Cardiac muscle cell (in vitro differentiated cells and primary cell): ENCODE measurements at regions not wholly inside any gene's neighbourhood (a gene's known extent, or its start where the extent isn't known, plus 50 kb on each side); places are given as distances from the start of the nearest gene placed in this dataset.

Source experiments
- DNase-seq, 2 donors: peaks; one replicate each; pipeline versions ENCODE4 v3.0.0 to v3.0.0-alpha.2; 2010 to 2017; ENCODE audit warnings: low read depth in 1 of 2, low spot score in 1 of 2
- H3K27ac ChIP-seq: fragments of 200-600 bp; sonication (generic); 2 replicates; pipeline ENCODE4 v1.5.1; 2016
- H3K27me3 ChIP-seq: fragments of 200-600 bp; sonication (generic); 2 replicates; pipeline ENCODE4 v1.6.0; 2016; ENCODE audit warnings: control low read depth
- H3K36me3 ChIP-seq: fragments of 200-600 bp; sonication (generic); 2 replicates; pipeline ENCODE4 v1.5.1; 2016; ENCODE audit warnings: control low read depth
- H3K4me1 ChIP-seq: fragments of 200-600 bp; sonication (generic); 2 replicates; pipeline ENCODE4 v1.8.1; 2017; ENCODE audit warnings: low read depth, mild to moderate bottlenecking, mixed run types
- H3K4me3 ChIP-seq: fragments of 200-600 bp; sonication (generic); 2 replicates; pipeline ENCODE4 v1.5.1; 2016; ENCODE audit warnings: mild to moderate bottlenecking
- H3K9me3 ChIP-seq: fragments of 200-600 bp; sonication (generic); 2 replicates; pipeline ENCODE4 v1.5.1; 2017; ENCODE audit warnings: low read depth, mild to moderate bottlenecking, control low read depth
- CTCF ChIP-seq: IDR thresholded peaks from 2 replicates; pipeline ENCODE4 v1.5.1; 2012; ENCODE audit warnings: low read depth, mild to moderate bottlenecking, low read length

- TF ChIP-seq CTCF: no peak
- H3K27ac ChIP-seq: no peak overlapping the region
- H3K9me3 ChIP-seq: no peaks in the 10 kb centered on the region
- H3K4me1 ChIP-seq: no peaks in the 10 kb centered on the region
- no peak overlapping the region for H3K4me3 ChIP-seq
- no peak for DNase-seq
- H3K36me3 ChIP-seq: no peaks in the 10 kb centered on the region
- no peaks in the 10 kb centered on the region for H3K27me3 ChIP-seq
Observed at GRCh38 chr9:88643931-88644330, 109.0 kb downstream of the NXNL2 start.

GRCh38 chr9:88645172-88645878 lies 110.3 kb downstream of the NXNL2 start:
- H3K9me3 ChIP-seq: no peaks in the 10 kb centered on the region
- no peak overlapping the region for H3K4me3 ChIP-seq
- H3K27me3 ChIP-seq: no peaks in the 10 kb centered on the region
- peak in 1 of 2 donors; percentile 42 for DNase-seq
- no peak overlapping the region for H3K27ac ChIP-seq
- H3K36me3 ChIP-seq: no peaks in the 10 kb centered on the region
- TF ChIP-seq CTCF: no peak
- H3K4me1 ChIP-seq: no peaks in the 10 kb centered on the region

- no peak for TF ChIP-seq CTCF
- Histone ChIP-seq H3K27ac (no peak overlapping the region), H3K27me3 (no peaks in the 10 kb centered on the region), H3K9me3 (no peaks in the 10 kb centered on the region), H3K4me3 (no peak overlapping the region), H3K36me3 (no peaks in the 10 kb centered on the region), H3K4me1 (no peaks in the 10 kb centered on the region)
- no peak for DNase-seq
Observed at GRCh38 chr9:88645879-88646199, 110.9 kb downstream of the NXNL2 start.

DNA sequence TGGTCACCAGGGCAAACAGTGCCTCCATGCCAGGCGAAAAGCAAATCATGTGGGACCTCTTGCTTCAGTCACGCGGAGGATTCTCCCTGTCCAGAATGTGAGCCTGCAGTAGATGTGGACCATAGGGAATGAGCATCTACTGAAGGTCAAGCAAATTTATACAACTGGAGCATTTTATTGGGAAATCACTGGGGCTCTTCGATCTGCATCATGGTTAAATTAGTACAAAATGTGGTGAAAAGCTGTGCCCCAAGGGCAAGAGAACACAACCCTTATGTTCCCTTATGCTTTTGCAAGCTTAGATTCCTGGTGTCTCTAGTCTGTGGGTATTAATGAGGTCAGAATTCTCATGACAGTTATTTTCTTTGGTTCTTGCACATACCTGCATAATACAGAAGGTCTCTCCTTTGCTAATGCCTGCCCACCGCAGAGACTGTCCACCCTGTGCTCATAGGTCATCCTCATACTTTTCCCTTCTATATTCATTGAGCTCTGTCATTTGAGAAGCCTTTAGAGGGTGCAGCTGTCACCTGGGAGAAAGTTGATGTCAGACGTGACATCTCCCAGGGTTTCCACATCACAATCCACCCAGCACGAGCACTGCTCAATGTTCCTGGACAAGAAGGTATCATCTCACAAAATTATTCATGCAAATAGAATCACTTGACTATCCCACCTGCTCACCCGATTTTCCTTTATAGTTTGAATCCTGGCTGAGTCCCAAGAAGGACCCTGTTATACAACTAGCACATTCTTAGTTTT lies 111.7 kb downstream of the NXNL2 start:
- Histone ChIP-seq H3K27me3 (no peaks in the 10 kb centered on the region), H3K27ac (no peak overlapping the region), H3K4me1 (no peaks in the 10 kb centered on the region), H3K4me3 (no peak overlapping the region), H3K36me3 (no peaks in the 10 kb centered on the region), H3K9me3 (no peaks in the 10 kb centered on the region)
- DNase-seq: no peak
- TF ChIP-seq CTCF: no peak

GRCh38 chr9:88651682-88652633 lies 117.0 kb downstream of the NXNL2 start:
- H3K27me3 ChIP-seq: no peaks in the 10 kb centered on the region
- H3K27ac ChIP-seq: no peak overlapping the region
- no peaks in the 10 kb centered on the region for H3K9me3 ChIP-seq
- no peaks in the 10 kb centered on the region for H3K36me3 ChIP-seq
- peak; percentile 52 for TF ChIP-seq CTCF
- peak in 1 of 2 donors; percentile 97 for DNase-seq
- H3K4me3 ChIP-seq: no peak overlapping the region
- H3K4me1 ChIP-seq: no peaks in the 10 kb centered on the region
